DOHH2 (cell line): ENCODE measurements at regions not wholly inside any gene's neighbourhood (a gene's known extent, or its start where the extent isn't known, plus 50 kb on each side); places are given as distances from the start of the nearest gene placed in this dataset.

Experiments
- H3F3A ChIP-seq: fragments of 200-600 bp; sonication (generic), shearing (Covaris generic); 2 replicates; pipeline ENCODE4 v1.6.0; 2016; ENCODE audit warnings: antibody characterized with exemption, mild to moderate bottlenecking; ENCODE audit not compliant: control insufficient read depth, insufficient read depth
- H3K27ac ChIP-seq: fragments of 200-600 bp; sonication (generic); 2 replicates; pipeline ENCODE4 v1.5.1; 2014; ENCODE audit warnings: low read depth, mild to moderate bottlenecking, low read length, moderate library complexity
- H3K27me3 ChIP-seq: fragments of 200-600 bp; sonication (generic); 2 replicates; pipeline ENCODE4 v1.6.1; 2014; ENCODE audit warnings: mild to moderate bottlenecking, low read length, mixed read lengths; ENCODE audit not compliant: control insufficient read depth
- H3K36me3 ChIP-seq: fragments of 200-600 bp; sonication (generic); 2 replicates; pipeline ENCODE4 v1.6.1; 2014; ENCODE audit warnings: mild to moderate bottlenecking, low read length, moderate library complexity, mixed read lengths; ENCODE audit not compliant: control insufficient read depth
- H3K4me1 ChIP-seq: fragments of 200-600 bp; sonication (generic); 2 replicates; pipeline ENCODE4 v1.6.1; 2014; ENCODE audit warnings: mild to moderate bottlenecking, low read length, mixed read lengths; ENCODE audit not compliant: control insufficient read depth
- H3K4me2 ChIP-seq: fragments of 200-600 bp; sonication (generic); 2 replicates; pipeline ENCODE4 v1.6.0; 2014; ENCODE audit warnings: mild to moderate bottlenecking, low read length, moderate library complexity
- H3K4me3 ChIP-seq: fragments of 200-600 bp; sonication (generic); 2 replicates; pipeline ENCODE4 v1.5.1; 2014; ENCODE audit warnings: mild to moderate bottlenecking, low read length, mixed read lengths
- H3K79me2 ChIP-seq: fragments of 200-600 bp; sonication (generic); 2 replicates; pipeline ENCODE4 v1.6.1; 2014; ENCODE audit warnings: mild to moderate bottlenecking, low read length, mixed read lengths; ENCODE audit not compliant: control insufficient read depth
- H3K9me2 ChIP-seq: fragments of 200-600 bp; sonication (generic); replicated peaks from 2 replicates; pipeline ENCODE4 v1.6.1; 2014; ENCODE audit warnings: mild to moderate bottlenecking, low read length, mixed read lengths; ENCODE audit not compliant: control insufficient read depth
- H3K9me3 ChIP-seq: fragments of 200-600 bp; sonication (generic); 2 replicates; pipeline ENCODE4 v1.6.1; 2014; ENCODE audit warnings: antibody characterized with exemption, low read length, mixed read lengths; ENCODE audit not compliant: control insufficient read depth, insufficient read depth
- H4K20me1 ChIP-seq: fragments of 200-600 bp; sonication (generic); 2 replicates; pipeline ENCODE4 v1.6.0; 2014; ENCODE audit warnings: low read depth, mild to moderate bottlenecking, antibody characterized with exemption, low read length, moderate library complexity; ENCODE audit not compliant: control insufficient read depth, insufficient read depth
- EZH2phosphoT487 ChIP-seq: fragments of 200-600 bp; sonication (generic); IDR thresholded peaks from 2 replicates; pipeline ENCODE4 v1.6.1; 2017; ENCODE audit warnings: borderline replicate concordance, mild to moderate bottlenecking, antibody characterized with exemption, low read length, moderate library complexity, mixed read lengths
- TF ChIP-seq, protein P1 (sequence below): fragments of 200-600 bp; sonication (generic); IDR thresholded peaks from one replicate; pipeline ENCODE4 v1.5.1; 2014; ENCODE audit warnings: antibody characterized with exemption, mild to moderate bottlenecking, low read depth, low read length; ENCODE audit not compliant: poor library complexity, severe bottlenecking

- Histone ChIP-seq H3K36me3 (no peaks in the 10 kb centered on the region), H3K4me2 (no peak overlapping the region), H3K9me2 (no peaks in the 10 kb centered on the region), H4K20me1 (no peaks in the 10 kb centered on the region), H3K79me2 (no peaks in the 10 kb centered on the region), H3K27me3 (no peaks in the 10 kb centered on the region), H3F3A (no peaks in the 10 kb centered on the region), H3K27ac (no peak overlapping the region), H3K4me1 (no peaks in the 10 kb centered on the region), H3K4me3 (no peak overlapping the region), H3K9me3 (no peaks in the 10 kb centered on the region)
- TF ChIP-seq, protein P1, sequence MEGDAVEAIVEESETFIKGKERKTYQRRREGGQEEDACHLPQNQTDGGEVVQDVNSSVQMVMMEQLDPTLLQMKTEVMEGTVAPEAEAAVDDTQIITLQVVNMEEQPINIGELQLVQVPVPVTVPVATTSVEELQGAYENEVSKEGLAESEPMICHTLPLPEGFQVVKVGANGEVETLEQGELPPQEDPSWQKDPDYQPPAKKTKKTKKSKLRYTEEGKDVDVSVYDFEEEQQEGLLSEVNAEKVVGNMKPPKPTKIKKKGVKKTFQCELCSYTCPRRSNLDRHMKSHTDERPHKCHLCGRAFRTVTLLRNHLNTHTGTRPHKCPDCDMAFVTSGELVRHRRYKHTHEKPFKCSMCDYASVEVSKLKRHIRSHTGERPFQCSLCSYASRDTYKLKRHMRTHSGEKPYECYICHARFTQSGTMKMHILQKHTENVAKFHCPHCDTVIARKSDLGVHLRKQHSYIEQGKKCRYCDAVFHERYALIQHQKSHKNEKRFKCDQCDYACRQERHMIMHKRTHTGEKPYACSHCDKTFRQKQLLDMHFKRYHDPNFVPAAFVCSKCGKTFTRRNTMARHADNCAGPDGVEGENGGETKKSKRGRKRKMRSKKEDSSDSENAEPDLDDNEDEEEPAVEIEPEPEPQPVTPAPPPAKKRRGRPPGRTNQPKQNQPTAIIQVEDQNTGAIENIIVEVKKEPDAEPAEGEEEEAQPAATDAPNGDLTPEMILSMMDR: no peak
- TF ChIP-seq EZH2phosphoT487: no peak
Observed at GRCh38 chr17:12421646-12422306, 243.9 kb upstream of the MYOCD start.

- H3F3A ChIP-seq: no peaks in the 10 kb centered on the region
- no peaks in the 10 kb centered on the region for H3K36me3 ChIP-seq
- H3K4me1 ChIP-seq: no peaks in the 10 kb centered on the region
- H3K9me2 ChIP-seq: no peaks in the 10 kb centered on the region
- H3K9me3 ChIP-seq: no peaks in the 10 kb centered on the region
- H3K79me2 ChIP-seq: no peaks in the 10 kb centered on the region
- H3K27me3 ChIP-seq: no peaks in the 10 kb centered on the region
- no peaks in the 10 kb centered on the region for H4K20me1 ChIP-seq
- TF ChIP-seq, protein P1: no peak
- TF ChIP-seq EZH2phosphoT487: no peak
- H3K4me2 ChIP-seq: no peak overlapping the region
- H3K4me3 ChIP-seq: no peak overlapping the region
- H3K27ac ChIP-seq: no peak overlapping the region
Observed at GRCh38 chr17:12422651-12423050, 243.0 kb upstream of the MYOCD start.

DNA sequence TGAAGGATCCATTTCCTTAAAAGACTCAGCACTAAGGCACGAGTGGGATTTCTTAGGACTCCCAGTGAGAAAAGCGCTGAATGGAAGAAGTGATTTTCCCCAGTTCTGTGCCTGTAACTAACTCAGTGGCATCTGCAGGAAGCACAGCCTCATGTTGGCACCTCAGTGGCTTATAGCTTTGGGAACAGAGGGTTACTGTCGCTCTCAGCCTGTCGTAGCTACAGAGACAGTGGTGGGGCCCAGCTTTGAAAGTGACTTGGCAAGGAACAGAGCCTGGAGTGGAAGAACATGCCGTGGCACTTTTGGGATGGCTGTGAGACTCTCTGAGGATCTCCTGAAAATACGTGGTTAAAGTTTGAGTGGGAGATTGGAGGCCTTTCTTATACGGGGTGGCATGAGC lies 242.4 kb upstream of the MYOCD start:
- Histone ChIP-seq H4K20me1 (no peaks in the 10 kb centered on the region), H3F3A (no peaks in the 10 kb centered on the region), H3K36me3 (no peaks in the 10 kb centered on the region), H3K4me1 (no peaks in the 10 kb centered on the region), H3K9me3 (no peaks in the 10 kb centered on the region), H3K79me2 (no peaks in the 10 kb centered on the region), H3K27me3 (no peaks in the 10 kb centered on the region), H3K9me2 (no peaks in the 10 kb centered on the region), H3K4me3 (no peak overlapping the region), H3K4me2 (no peak overlapping the region), H3K27ac (no peak overlapping the region)
- no peak for TF ChIP-seq EZH2phosphoT487
- TF ChIP-seq, protein P1: no peak
